ENCODE measurements at regions not wholly inside any gene's neighbourhood (a gene's known extent, or its start where the extent isn't known, plus 50 kb on each side); places are given as distances from the start of the nearest gene placed in this dataset.

DNA sequence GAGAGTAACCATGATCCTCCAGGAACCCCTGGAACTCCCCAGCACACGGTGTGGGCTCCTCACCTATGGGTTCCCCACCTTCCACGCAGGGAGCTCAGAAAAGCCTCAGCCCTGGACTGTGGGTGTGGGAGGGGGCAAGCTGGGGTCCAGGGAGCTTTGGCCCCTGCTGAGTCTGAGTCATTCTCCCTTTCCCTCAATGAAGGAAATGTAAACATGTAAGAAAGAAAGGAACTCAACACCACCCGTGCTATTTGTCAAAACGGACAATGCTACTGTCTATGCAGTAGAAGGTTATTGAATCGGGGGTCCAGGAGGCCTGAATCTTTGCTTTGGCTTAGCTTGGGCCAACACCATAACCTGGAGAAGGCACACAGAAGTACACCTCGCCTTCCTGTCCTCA lies 222.8 kb downstream of the PMP22 start:
- TF ChIP-seq POLR2A (IDR thresholded peaks at IDR 0.05) = no peak
- TF ChIP-seq, protein P1, sequence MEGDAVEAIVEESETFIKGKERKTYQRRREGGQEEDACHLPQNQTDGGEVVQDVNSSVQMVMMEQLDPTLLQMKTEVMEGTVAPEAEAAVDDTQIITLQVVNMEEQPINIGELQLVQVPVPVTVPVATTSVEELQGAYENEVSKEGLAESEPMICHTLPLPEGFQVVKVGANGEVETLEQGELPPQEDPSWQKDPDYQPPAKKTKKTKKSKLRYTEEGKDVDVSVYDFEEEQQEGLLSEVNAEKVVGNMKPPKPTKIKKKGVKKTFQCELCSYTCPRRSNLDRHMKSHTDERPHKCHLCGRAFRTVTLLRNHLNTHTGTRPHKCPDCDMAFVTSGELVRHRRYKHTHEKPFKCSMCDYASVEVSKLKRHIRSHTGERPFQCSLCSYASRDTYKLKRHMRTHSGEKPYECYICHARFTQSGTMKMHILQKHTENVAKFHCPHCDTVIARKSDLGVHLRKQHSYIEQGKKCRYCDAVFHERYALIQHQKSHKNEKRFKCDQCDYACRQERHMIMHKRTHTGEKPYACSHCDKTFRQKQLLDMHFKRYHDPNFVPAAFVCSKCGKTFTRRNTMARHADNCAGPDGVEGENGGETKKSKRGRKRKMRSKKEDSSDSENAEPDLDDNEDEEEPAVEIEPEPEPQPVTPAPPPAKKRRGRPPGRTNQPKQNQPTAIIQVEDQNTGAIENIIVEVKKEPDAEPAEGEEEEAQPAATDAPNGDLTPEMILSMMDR (IDR thresholded peaks at IDR 0.05) = no peak
- H3K4me1 ChIP-seq = no peaks in the 10 kb centered on the region
- H3K4me3 ChIP-seq (replicated peaks in 1 of 3) = no peak overlapping the region
- intact Hi-C loops (cut with DNase I) = no loop called here
- no peak overlapping the region for H3K27ac ChIP-seq
- no peaks in the 10 kb centered on the region for H3K9me3 ChIP-seq
- H3K36me3 ChIP-seq = no peaks in the 10 kb centered on the region
- no peaks in the 10 kb centered on the region for H3K27me3 ChIP-seq
- WGBS, 2 donors = 83 to 86% methylated on average over 6 of the region's 6 CpGs
- no peak for DNase-seq

DNA sequence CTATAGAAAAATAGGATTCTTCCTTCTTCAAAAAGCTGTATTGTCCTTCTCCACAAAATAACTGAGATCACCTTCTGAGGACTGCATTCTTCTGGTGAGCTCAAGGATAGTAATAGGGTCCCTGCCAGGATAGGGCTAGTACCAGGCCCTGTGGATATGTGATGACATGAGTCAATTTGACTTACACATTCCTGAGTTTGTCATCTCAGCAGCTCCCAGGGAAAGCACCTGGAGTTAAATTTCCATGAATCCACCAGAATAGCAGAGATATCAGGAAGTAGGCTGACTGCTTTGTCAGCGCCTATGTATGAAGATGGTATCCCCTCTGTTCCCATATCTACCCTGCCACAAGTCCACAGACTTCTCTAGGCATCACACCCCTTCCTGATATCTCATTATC lies 225.8 kb downstream of the PMP22 start:
- Histone ChIP-seq H3K27ac (no peak overlapping the region), H3K4me1 (no peaks in the 10 kb centered on the region), H3K27me3 (no peaks in the 10 kb centered on the region), H3K4me3 (replicated peaks in 1 of 3) (no peak overlapping the region), H3K9me3 (no peaks in the 10 kb centered on the region), H3K36me3 (no peaks in the 10 kb centered on the region)
- 85 to 100% methylated on average over 1 of the region's 1 CpG for WGBS, 2 donors
- TF ChIP-seq POLR2A (IDR thresholded peaks at IDR 0.05) = no peak
- no peak for DNase-seq
- intact Hi-C loops (cut with DNase I) = no loop called here

DNA sequence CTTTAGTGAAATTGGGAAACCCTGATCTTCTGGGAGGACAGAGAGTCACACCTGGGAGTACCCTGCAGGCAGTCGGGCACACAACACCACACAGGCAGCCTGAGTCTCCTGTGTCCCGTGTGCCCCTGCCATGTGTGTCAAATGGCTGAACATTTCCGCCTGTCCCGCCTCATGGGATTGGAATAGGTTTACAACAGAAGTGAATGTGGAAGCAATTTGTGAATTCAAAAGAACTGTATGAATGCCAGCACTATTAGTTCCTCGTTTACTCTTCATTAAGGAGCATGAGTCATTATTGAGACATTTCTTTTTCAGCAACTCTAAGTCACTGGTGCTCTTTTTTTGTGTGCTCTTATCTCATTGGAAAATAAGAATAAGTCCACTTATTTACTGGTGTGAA lies 226.5 kb downstream of the PMP22 start:
- no peaks in the 10 kb centered on the region for H3K9me3 ChIP-seq
- H3K4me3 ChIP-seq (replicated peaks in 1 of 3) = no peak overlapping the region
- H3K27ac ChIP-seq = no peak overlapping the region
- 63 to 68% methylated on average over 5 of the region's 5 CpGs for WGBS, 2 donors
- no peaks in the 10 kb centered on the region for H3K27me3 ChIP-seq
- H3K4me1 ChIP-seq = no peaks in the 10 kb centered on the region
- TF ChIP-seq, protein P1 (IDR thresholded peaks at IDR 0.05) = no peak
- no peak for TF ChIP-seq POLR2A (IDR thresholded peaks at IDR 0.05)
- no peak for DNase-seq
- no peaks in the 10 kb centered on the region for H3K36me3 ChIP-seq
- intact Hi-C loops (cut with DNase I) = no loop called here

DNA sequence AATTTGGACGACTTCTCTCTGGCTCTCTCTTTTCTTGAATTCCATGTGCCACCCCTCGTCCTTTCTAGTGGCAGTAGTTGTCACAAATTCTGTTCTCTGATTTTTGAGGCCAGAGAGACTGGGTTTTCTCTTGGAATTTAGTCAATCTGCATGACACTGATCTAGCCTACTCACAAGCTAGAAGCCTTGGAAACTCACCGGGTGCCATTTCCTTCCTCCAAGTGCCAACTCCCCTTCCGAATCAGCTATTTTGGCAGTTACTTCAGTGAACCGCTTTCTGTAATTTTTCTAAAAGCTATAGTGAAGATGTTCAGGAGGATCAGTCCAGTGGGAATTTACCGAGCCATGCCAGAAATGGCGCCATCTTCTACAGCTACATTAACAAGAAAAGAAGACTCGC lies 228.9 kb downstream of the PMP22 start:
- no peak for TF ChIP-seq POLR2A (IDR thresholded peaks at IDR 0.05)
- TF ChIP-seq, protein P1 (IDR thresholded peaks at IDR 0.05) = no peak
- WGBS, 2 donors = 80 to 81% methylated on average over 8 of the region's 8 CpGs
- H3K36me3 ChIP-seq = no peaks in the 10 kb centered on the region
- intact Hi-C loops (cut with DNase I) = no loop called here
- H3K4me3 ChIP-seq (replicated peaks in 1 of 3) = no peak overlapping the region
- no peaks in the 10 kb centered on the region for H3K27me3 ChIP-seq
- no peaks in the 10 kb centered on the region for H3K4me1 ChIP-seq
- DNase-seq = no peak
- H3K27ac ChIP-seq = no peak overlapping the region
- no peaks in the 10 kb centered on the region for H3K9me3 ChIP-seq

DNA sequence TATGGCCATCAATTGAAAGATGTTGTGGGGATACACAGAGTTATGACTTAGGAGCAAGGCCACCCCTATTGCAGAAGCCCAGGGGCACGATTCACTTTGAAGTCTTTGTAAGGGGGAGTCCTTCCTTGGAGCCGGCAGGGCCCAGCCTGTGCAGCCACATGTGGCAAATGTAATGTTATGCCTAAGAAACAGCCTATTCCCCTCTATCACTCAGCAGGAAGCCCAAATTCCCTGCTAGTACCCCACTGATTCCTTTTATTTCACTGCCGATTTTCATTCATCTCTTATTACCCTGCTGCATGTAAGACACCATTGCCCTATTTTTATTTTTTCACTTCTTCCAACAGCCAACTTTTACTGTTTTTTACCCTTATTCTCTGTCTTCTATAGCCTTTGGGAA lies 233.2 kb downstream of the PMP22 start:
- Histone ChIP-seq H3K4me1 (no peaks in the 10 kb centered on the region), H3K36me3 (no peaks in the 10 kb centered on the region), H3K9me3 (no peaks in the 10 kb centered on the region), H3K4me3 (replicated peaks in 1 of 3) (no peak overlapping the region), H3K27ac (no peak overlapping the region), H3K27me3 (no peaks in the 10 kb centered on the region)
- intact Hi-C loops (cut with DNase I) = no loop called here
- WGBS, 2 donors = 59 to 67% methylated on average over 3 of the region's 3 CpGs
- TF ChIP-seq POLR2A (IDR thresholded peaks at IDR 0.05) = no peak
- TF ChIP-seq, protein P1 (IDR thresholded peaks at IDR 0.05) = no peak
- DNase-seq = no peak

DNA sequence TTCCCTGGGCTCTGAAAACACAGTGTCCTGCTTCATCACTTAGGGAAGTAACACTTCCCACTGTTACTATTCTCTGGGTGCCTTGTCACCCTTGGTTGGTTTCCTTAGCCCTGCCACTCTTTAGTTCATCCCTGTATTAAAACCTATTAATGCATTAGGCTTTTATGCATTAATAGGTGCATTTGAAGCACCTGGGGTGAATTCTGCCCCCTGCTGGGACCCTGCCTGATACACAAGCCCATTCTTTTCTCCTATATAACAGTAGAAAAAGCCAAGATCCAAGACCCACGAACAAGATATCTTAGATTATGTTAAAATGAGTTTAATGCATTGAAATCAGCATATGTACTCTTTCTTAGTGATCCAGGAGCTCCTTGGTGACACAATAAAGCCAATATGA lies 235.7 kb downstream of the PMP22 start:
- no peak for TF ChIP-seq POLR2A (IDR thresholded peaks at IDR 0.05)
- Histone ChIP-seq H3K4me3 (replicated peaks in 1 of 3) (no peak overlapping the region), H3K36me3 (no peaks in the 10 kb centered on the region), H3K27ac (no peak overlapping the region), H3K27me3 (no peaks in the 10 kb centered on the region), H3K9me3 (no peaks in the 10 kb centered on the region), H3K4me1 (no peaks in the 10 kb centered on the region)
- no peak for DNase-seq
- WGBS, 2 donors = 68 to 82% methylated on average over 1 of the region's 1 CpG
- intact Hi-C loops (cut with DNase I) = no loop called here
